ENCODE measurements at regions not wholly inside any gene's neighbourhood (a gene's known extent, or its start where the extent isn't known, plus 50 kb on each side); places are given as distances from the start of the nearest gene placed in this dataset.
"Not testable (repeated sequence)": the region's sequence is repeated elsewhere in the genome, so short reads cannot be mapped to it uniquely, and the experiment has no call there.

DNA sequence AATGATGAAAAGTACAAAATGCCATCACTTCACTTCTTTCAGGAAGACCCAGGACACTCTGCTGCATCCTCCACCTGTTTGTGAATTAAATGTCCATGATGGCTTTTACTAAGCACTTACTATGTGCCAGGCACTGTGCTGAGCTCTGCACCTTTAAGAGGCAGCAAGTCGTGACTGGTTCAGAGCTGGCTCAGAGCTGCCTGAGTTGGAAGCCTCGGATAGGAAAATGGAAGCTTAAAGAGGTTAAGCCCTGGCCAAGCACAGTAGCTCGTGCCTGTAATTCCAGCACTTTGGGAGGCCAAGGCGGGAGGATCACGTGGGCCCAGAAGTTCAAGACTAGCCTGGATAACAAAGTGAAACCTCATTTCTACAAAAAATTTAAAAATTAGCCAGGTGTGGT is 95.6 kb downstream of the SNX5 start:
- DNase-seq, result no peak

DNA sequence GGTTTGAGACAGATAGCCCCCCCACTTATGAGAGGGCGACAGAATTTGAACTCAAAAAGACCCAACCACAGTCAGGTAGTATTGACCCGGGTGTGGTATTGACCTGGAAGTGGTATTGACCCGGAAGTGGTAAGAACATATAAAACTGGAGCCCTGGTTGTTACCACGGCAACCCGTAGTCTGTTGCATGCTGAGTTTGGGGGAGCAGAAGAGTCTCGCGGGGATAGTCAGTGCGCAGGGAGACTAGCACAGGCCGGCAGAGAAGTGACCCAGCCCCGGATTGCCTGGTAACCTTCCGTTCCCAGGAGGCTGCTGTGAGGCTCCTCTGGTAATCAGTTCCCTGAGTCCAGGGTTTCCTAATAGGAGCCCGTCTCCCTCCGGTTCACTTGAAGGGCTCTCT is 96.2 kb downstream of the SNX5 start:
- no peak for DNase-seq

- no peak for DNase-seq
Measured at GRCh38 chr20:17871886-17872285, 96.7 kb downstream of the SNX5 start.

DNA sequence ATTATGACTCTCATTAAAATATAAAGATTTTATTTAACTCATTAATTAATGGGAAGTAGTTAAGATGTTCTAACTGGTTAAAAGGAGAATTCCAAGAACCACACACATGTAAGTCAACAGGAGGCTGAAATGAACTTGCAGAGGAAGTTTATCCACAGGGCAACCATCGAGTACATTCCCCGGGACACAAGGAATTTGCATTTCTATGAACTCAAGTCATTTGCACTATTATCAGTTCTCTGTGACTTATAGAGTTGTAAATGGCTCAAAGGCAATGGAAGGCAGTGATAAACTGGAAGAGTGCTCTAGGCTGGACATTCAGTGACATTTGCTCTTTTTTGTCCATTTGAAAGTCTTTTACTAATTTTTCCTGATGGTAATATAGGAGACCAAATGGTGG is 97.4 kb downstream of the SNX5 start:
- DNase-seq, result no peak

DNA sequence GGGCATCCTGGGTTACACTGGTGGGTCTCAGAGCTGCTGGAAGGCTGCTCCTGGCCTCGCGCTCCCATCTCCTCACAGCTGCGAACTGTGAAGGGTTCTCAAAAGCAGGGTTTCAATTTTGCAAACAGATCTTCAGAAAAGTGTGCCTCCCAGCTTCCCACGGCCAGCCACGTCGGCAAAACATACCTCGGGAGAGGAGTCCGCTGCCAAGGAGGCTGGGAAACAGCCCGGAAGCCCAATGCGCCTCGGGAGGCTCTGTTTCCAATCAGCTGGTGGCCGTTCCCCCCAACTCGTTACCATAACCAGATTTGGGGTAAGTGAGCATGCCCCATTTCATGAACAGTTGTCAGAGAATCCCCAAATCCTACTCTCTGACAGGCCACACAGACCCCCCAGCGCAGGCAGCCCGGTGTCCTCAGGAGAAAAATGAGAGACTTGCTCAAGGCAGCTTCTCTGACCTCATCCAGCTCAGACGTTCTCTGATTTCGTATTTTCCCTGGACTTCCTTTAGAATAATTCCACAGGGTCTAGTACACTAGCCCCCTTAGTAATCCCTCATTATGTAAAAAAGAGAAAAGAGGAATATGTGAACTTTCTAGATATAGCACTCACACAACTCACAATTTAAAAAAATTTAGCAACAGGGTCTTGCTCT is 98.4 kb downstream of the SNX5 start:
- DNase-seq, result no peak

DNA sequence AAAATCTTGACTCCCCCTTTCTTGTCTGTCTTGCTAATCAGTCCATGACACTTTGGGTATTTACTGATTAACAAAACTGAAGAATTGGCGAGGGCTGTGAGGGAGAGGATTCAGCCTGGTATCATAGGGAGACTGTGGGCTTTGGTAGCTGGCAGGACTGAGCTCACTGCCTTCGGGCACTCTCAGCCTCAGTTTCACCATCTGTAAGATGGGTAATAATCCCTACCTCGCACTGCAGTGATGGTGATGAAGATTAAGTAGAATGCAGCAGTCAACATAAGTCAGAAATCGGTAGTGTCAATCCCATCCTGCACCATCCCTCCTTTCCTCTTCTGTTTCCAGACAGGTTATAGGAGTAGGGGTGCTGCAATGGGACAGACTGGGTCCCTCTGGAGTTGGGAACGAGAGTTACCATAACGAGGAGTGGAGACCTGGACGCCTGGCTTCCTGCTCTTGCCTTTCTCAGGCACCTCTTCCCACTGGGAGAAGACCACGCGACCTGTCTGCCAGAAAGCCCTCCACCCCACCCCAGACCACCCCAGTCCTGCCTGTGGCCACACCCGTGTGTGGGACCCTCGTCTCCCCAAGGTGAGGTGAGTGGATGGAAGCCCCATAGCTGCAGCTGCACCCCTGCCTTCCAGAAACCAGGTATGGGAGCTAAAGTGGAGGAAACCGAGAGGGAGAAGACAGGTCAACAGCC is 99.1 kb downstream of the SNX5 start:
- DNase-seq, result no peak

- DNase-seq, result no peak
Measured at GRCh38 chr20:17868700-17869231, 99.8 kb downstream of the SNX5 start.

DNA sequence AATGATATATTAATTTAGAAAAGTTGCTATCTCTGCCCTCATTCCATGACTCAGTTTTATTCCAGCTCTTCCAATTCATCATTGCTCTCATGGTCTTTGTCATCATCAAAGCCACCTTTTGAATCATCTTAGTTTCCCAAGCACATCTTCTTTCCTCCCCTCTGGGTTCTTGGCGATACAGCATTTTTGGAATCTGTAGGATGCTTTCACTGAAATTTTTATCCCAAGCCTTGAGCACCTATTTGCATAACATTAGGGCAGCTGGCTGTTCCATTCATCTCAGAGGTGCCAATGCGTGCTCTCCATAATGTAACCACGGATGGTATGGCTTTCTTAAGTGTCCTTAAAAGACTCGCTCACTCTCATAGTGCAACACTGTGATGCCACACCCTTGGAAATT is 100.4 kb downstream of the SNX5 start:
- no peak for DNase-seq

DNA sequence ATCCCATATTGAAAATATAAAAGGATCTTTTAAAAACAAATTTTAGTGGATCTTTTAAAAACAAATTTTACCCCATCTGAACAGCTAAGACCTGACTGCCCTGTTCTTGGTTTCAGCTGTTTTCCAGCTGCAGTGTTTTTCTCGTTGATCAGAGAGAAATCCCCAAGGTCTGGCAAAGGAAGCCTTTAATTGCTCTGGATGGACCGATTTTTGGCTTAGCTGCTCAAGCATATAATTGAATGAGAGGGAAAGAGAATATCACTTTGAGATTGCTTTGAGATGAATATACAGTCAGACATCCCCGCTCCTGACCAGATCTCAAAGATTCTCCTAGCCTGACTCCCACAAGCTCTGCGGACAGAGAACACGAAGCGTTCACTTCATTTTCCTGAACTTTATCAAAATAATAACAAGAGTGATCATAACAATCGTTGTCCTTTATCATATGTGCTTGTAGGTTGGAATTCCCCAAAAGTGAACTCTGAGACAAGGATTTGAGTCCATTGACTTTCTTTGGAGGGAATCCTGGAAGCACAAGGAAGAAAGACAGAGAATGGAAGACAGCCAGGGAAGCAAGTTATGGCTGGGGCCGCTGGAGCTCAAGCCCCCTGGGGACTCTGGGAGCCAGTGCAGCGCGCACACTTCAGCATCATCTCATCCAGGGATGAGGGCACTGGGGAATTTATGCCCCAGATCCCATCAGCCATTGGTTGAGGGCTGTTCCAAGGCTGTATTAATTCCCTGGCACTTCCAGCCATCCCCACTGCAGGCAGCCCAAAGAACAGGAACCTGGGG is 101.3 kb downstream of the SNX5 start:
- DNase-seq, result no peak

GRCh38 chr20:17866234-17867001 is 102.2 kb downstream of the SNX5 start:
- no peak for DNase-seq

DNA sequence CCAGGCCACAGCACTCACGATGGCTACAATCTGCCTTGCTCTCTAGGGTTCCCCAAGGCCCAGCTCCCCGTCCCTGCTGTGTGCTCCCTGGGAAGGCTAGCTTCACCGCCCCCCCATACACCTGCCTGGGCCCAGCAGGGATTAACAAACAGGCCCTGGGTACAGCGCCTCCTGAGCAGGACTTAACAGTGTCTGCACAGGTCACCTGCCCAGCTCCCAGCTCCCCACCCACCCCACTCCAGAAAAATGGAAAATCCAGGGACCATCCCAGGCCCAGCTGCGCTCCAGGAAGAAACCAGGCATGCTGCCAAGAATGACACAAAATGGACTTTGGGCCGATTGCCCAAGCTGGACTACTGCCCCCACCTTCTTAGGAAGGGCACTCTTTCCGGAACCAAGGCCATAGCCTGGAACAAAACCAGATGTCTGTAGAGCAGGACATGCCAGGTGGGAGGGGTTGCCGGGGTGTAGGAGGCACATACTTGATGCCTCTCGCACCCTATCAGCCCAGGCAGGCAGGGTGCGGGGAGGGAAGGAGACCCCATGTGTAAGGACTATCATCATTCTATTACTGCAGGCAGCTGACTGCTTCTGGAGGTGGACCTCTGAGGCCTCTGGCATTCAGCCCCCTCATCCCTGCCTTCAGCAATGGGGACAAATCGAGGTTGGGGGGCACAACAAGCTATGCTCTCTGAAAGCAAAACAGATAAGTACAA is 104.9 kb downstream of the SNX5 start:
- DNase-seq, result no peak

- DNase-seq, result no peak
Measured at GRCh38 chr20:17863209-17863576, 105.4 kb downstream of the SNX5 start.

GRCh38 chr20:17862171-17862570 is 106.4 kb downstream of the SNX5 start:
- no peak for DNase-seq

DNA sequence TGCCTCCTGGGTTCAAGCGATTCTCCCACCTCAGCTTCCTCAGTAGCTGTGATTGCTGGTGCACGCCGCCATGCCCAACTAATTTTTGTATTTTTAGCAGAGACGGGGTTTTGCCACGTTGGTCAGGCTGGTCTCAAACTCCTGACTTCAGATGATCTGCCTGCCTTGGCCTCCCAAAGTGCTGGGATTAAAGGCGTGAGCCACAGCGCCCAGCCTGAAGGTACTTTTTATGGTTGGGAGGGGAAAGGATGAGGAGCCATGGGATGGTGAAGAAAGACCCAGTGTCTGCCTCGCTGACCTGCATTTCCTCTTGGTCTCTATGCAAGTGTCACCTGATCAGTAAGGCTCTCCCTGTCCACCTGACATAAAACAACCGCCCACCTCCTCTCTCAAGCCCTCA is 107.0 kb downstream of the SNX5 start:
- not testable (repeated sequence) for DNase-seq

GRCh38 chr20:17860301-17861197 is 108.0 kb downstream of the SNX5 start:
- peak; percentile 25 for DNase-seq

GRCh38 chr20:17859616-17860232 is 108.9 kb downstream of the SNX5 start:
- DNase-seq, result no peak

- no peak for DNase-seq
Measured at GRCh38 chr20:17859002-17859615, 109.5 kb downstream of the SNX5 start.

- DNase-seq, result no peak
Measured at GRCh38 chr20:17858450-17859001, 110.1 kb downstream of the SNX5 start.

DNA sequence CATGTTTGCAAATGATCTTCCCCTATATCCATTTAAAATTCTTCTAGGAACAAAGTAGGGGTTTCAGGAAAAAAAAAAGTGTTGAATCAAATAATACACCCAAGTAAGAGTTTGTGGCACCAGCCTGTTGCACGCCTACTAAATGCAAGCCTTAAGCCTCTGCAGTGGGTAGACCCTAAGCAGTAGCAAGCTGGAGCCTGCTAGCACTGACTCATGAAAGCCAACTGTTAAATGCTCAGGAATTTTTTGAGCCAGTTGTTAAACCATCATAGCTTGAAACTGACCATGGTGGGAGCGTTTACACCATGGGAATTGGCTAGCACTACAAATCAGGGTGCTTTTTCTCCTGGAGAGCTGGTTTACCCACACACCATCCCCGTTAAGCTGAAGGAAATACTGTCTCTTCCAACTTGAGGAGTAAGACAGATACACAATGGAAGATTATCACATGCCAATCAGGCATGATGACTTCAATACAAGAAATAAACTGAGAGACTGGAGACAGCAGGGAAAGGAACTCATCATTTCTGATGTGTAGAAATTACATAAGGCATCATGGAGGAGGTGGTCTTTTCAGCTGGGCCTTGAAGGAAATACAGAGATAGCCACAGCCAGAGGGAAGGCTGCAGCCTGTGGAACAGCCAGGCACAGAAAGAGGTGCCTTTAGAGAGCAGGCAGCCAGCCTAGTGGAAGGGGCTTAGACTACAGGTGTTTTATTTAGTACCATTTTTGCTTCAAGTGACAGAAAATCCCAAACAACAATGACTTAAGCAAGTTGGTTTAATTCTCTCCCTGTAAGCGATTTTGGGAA is 110.8 kb downstream of the SNX5 start:
- DNase-seq, result no peak

All from CD4-positive, alpha-beta T cell treated with Interleukin-15 for 1 hour (primary cell).